ENCODE measurements at regions not wholly inside any gene's neighbourhood (a gene's known extent, or its start where the extent isn't known, plus 50 kb on each side); places are given as distances from the start of the nearest gene placed in this dataset.

GRCh38 chr5:35473589-35473988 is 144.1 kb upstream of the SPEF2 start:
- intact Hi-C loops (cut with micrococcal nuclease): no loop called here
- BruUV-seq (replicated peaks): no TSS peak

More at GRCh38 chr5:35473589-35473988, 144.1 kb upstream of the SPEF2 start:
- no peaks in the 10 kb centered on the region for H3K4me1 ChIP-seq (replicated peaks in 1 of 2; ENCODE audit: control insufficient read depth in 2 of 2, insufficient read depth in 2 of 2, low read length in 2 of 2)
- no peaks in the 10 kb centered on the region for H3K27me3 ChIP-seq (ENCODE audit: control insufficient read depth in 2 of 2, insufficient read depth in 2 of 2, low read length in 2 of 2)
- H4K20me1 ChIP-seq (replicated peaks; ENCODE audit: control insufficient read depth, insufficient read depth, low read length): no peaks in the 10 kb centered on the region
- TF ChIP-seq CTCF (IDR thresholded peaks at IDR 0.05 in 2 of 3, conservative IDR thresholded peaks at IDR 0.05 in 1 of 3; ENCODE audit: insufficient read depth in 2 of 3, low read depth in 1 of 3, low read length in 3 of 3): no peak
- no peak for TF ChIP-seq HMGN3 (IDR thresholded peaks at IDR 0.05; ENCODE audit: borderline replicate concordance, extremely low read depth, insufficient read length, low read depth, low read length)
- TF ChIP-seq SMAD1 (IDR thresholded peaks at IDR 0.05; ENCODE audit: low read depth, low read length, partially characterized antibody): no peak
- no peak for TF ChIP-seq CAMTA2 (CRISPR knock-in tag; conservative IDR thresholded peaks at IDR 0.05)
- TF ChIP-seq MCM7 (IDR thresholded peaks at IDR 0.05): no peak
- TF ChIP-seq ZKSCAN8 (CRISPR knock-in tag; IDR thresholded peaks at IDR 0.05): no peak
- TF ChIP-seq SMC3 (conservative IDR thresholded peaks at IDR 0.05; ENCODE audit: insufficient read depth, low read depth, low read length): no peak
- TF ChIP-seq CBX2 (IDR thresholded peaks at IDR 0.05; ENCODE audit: insufficient read depth, low read length, poor library complexity, severe bottlenecking): no peak
- no peak for TF ChIP-seq ZNF133 (CRISPR knock-in tag; IDR thresholded peaks at IDR 0.05)
- no peak for TF ChIP-seq DMBX1 (CRISPR knock-in tag; IDR thresholded peaks at IDR 0.05; ENCODE audit: borderline replicate concordance)
- no peak for TF ChIP-seq POLR3G (IDR thresholded peaks at IDR 0.05; ENCODE audit: extremely low read depth, insufficient read length, insufficient replicate concordance)
- no peak for TF ChIP-seq ZNF174 (CRISPR knock-in tag; IDR thresholded peaks at IDR 0.05)
- ATAC-seq: no peak
- no peak overlapping the region for H3K27ac ChIP-seq (ENCODE audit: extremely low read depth, low read depth, low read length)
- CTCF ChIA-PET (ENCODE audit: low intra/inter-chr PET ratio): no interaction called here
- no peaks in the 10 kb centered on the region for H3K79me2 ChIP-seq (ENCODE audit: control insufficient read depth, insufficient read depth, low read length)
- H3K36me3 ChIP-seq (ENCODE audit: control insufficient read depth, insufficient read depth, low read length): no peaks in the 10 kb centered on the region
- no peak overlapping the region for H3K4me3 ChIP-seq
- H3K4me2 ChIP-seq (ENCODE audit: insufficient read depth, low read length): no peak overlapping the region
- DNase-seq (ENCODE audit: extremely low read depth in 1 of 4, low spot score in 3 of 4): no peak
- no peaks in the 10 kb centered on the region for H3K9me1 ChIP-seq (ENCODE audit: control insufficient read depth, insufficient read depth, low read length)
- H3K9me3 ChIP-seq (replicated peaks; ENCODE audit: control insufficient read depth, insufficient read depth, low read depth, low read length): no peaks in the 10 kb centered on the region; the same call in 1 of the 2 replicates
- H2AFZ ChIP-seq (ENCODE audit: low read depth, low read length): no peak overlapping the region
- in situ Hi-C loops (cut with MboI): no loop called here
- H3K9ac ChIP-seq (ENCODE audit: insufficient read depth in 1 of 2, low read depth in 2 of 2, low read length in 2 of 2): no peak overlapping the region
- POLR2A ChIA-PET: interaction anchor here (0.6 kb wide), 1 partner anchor 442 kb away, joined by 3 read pairs; no protein-coding TSS in a partner anchor
- 3% methylated on average over 3 of the region's 3 CpGs for WGBS (ENCODE audit: insufficient coverage, low coverage, missing lambda C conversion rate)
- FAIRE-seq: no peak
